SK-N-MC (cell line): ENCODE measurements at regions not wholly inside any gene's neighbourhood (a gene's known extent, or its start where the extent isn't known, plus 50 kb on each side); places are given as distances from the start of the nearest gene placed in this dataset.

Source experiments
- DNase-seq: peaks from one replicate; pipeline ENCODE4 v3.0.0-alpha.2; 2011; ENCODE audit warnings: low read depth, low spot score
- H3K27ac ChIP-seq: fragments of 200-600 bp; sonication (generic); 2 replicates; pipeline ENCODE4 v1.5.1; 2016; ENCODE audit warnings: mixed run types
- H3K36me3 ChIP-seq: fragments of 200-600 bp; sonication (generic); 2 replicates; pipeline ENCODE4 v1.6.1; 2017; ENCODE audit warnings: antibody characterized with exemption, low read length, mixed read lengths; ENCODE audit not compliant: insufficient read depth
- H3K4me3 ChIP-seq: fragments of 200-600 bp; sonication (generic); 2 replicates; pipeline ENCODE4 v1.5.1; 2016
- H3K9ac ChIP-seq: fragments of 200-600 bp; sonication (generic); 2 replicates; pipeline ENCODE4 v1.8.0; 2017; ENCODE audit warnings: mixed run types, mixed read lengths; ENCODE audit not compliant: insufficient read length
- H3K9me3 ChIP-seq: fragments of 200-600 bp; sonication (generic); 2 replicates; pipeline ENCODE4 v1.6.1; 2017; ENCODE audit warnings: low read depth, mild to moderate bottlenecking, antibody characterized with exemption, low read length, moderate library complexity, mixed read lengths
- EZH2 ChIP-seq: fragments of 200-600 bp; sonication (generic); IDR thresholded peaks from one replicate; pipeline ENCODE4 v1.6.1; 2017; ENCODE audit warnings: antibody characterized with exemption
- FOXP2 ChIP-seq: optimal IDR thresholded peaks from 2 replicates; pipeline ENCODE3; 2011; ENCODE audit warnings: mild to moderate bottlenecking, moderate library complexity; ENCODE audit not compliant: insufficient read depth; ENCODE audit errors: extremely low read length, control extremely low read depth
- POLR2AphosphoS5 ChIP-seq: IDR thresholded peaks from 2 replicates; pipeline ENCODE4 v1.6.1; 2012; ENCODE audit warnings: mild to moderate bottlenecking, low read depth, low read length, borderline replicate concordance

DNA sequence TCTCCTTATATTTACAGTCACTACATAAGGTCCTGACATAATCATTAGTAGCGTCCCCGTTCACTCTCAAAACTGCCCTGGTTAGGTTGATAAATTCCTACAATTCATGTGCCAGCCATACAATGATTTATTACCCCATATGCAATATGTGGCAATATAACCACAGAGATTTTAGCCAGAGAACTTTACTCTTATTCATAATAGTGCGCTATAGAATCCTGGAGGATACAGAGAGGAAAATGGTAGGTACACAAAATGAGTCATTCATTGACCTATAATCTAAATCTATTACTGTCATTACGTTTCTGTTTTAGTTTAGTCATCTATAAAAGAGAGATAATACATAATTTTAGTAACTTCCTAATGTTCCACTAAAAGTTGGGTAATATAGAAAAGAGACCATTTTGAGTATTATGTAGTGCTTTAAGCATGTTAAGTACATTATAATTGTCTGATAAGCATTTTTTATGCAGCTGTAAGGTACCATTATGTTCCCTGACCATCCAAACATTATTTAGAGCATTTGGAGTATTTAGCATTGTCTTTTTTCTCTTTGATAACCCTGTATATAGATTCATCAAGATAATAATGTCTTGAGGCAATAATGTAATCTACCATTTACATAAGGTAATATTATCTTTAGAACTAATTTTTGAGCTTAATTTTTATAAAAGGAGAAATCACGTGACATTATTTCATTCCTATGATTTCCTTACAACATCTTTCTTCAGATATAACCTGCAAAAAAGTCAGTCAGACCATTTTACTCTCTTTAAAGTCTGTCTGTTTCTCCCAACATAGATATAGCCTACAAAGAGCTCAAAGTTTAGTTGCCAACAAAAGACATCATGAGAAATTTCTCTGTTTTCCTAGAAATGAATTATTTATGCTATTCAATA, 655.5 kb upstream of the ZNF608 start:
- no peak for DNase-seq

DNA sequence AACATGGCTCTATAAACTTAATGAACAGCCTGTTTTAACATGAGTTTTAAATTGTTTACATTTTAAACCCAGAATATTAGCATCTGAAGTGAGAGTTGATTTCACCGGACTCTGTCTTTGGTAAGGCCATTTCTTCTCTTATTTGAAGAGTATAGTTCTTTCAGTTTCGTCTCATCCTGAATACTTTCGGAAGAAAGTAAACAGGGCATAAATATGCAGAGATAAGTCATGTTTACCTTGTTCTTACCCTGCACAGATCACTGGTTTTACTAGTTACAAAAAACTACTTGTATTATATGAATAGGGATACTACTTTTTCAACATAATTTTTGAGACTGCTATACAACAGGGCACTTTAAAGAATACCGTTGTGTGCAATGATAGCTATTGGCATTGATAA, 656.3 kb upstream of the ZNF608 start:
- Histone ChIP-seq H3K27ac (no peak overlapping the region), H3K9ac (no peak overlapping the region), H3K9me3 (no peaks in the 10 kb centered on the region), H3K36me3 (no peaks in the 10 kb centered on the region), H3K4me3 (no peak overlapping the region)
- TF ChIP-seq POLR2AphosphoS5: no peak
- TF ChIP-seq EZH2: no peak
- TF ChIP-seq FOXP2: no peak
- DNase-seq: no peak

More for the DNA sequence above, 655.5 kb upstream of the ZNF608 start:
- Histone ChIP-seq H3K36me3 (no peaks in the 10 kb centered on the region), H3K9ac (no peak overlapping the region), H3K4me3 (no peak overlapping the region), H3K9me3 (no peaks in the 10 kb centered on the region), H3K27ac (no peak overlapping the region)
- no peak for TF ChIP-seq FOXP2
- TF ChIP-seq POLR2AphosphoS5: no peak
- no peak for TF ChIP-seq EZH2

DNA sequence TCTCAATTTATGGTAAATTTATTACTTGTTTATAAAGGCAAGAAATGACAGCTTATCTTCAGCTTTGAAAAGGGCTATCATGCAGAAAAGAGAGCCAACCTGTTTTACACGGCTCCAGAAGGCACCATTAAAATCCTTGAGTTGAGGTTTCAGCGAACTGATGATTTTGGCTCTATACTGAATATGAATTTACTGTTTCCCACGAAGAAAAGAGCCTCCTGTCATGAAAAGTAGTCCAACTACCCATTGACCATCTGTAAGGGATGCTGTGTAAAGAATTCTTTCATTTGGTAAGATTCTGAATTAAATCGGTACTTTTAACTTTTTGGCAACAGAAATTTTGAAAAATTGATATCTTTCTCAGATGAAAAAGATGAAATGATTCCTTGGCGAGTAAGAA, 657.6 kb upstream of the ZNF608 start:
- Histone ChIP-seq H3K27ac (no peak overlapping the region), H3K36me3 (no peaks in the 10 kb centered on the region), H3K4me3 (no peak overlapping the region), H3K9me3 (no peaks in the 10 kb centered on the region), H3K9ac (no peak overlapping the region)
- no peak for TF ChIP-seq POLR2AphosphoS5
- TF ChIP-seq EZH2: no peak
- no peak for TF ChIP-seq FOXP2
- no peak for DNase-seq

DNA sequence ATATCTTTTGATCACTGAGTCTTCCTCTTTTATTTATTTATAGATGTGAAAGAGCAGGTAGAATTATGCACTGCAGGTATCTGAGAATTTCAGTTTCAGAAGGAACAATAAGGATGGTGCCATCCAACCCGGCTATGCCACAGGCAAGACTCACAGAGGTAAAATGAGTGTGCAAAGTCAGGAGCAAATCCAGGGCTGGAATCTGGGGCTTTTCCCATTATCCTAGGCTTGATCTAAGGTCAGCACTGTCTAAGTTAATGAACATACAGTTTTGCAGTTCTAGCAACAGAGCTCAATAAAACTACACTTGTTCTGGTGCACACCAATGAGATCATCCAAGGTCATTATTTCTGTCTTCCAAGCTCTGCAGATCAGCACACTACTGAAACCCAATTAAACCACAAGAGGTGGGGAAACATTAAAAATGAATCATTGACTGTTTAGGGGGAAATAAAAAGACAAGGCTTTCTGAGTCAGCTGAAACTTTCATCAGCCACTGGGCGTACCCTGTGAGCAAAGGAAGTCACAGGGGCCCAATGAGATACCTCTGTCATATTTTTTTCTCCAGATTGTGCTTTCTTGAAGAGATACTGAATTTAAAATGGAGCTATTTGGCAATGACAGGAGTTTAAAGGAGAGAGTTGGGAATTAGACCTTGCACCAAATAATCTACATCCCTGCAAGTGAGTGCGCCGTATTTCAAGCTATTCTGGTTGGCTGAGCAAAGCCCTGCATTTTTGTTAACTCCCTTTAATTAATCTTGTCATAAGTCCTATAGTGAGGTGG, 662.2 kb upstream of the ZNF608 start:
- H3K36me3 ChIP-seq: no peaks in the 10 kb centered on the region
- DNase-seq: no peak
- no peak overlapping the region for H3K9ac ChIP-seq
- no peaks in the 10 kb centered on the region for H3K9me3 ChIP-seq
- TF ChIP-seq FOXP2 (no peak), POLR2AphosphoS5 (no peak), EZH2 (no peak)
- H3K4me3 ChIP-seq: peak overlapping the region; percentile 51
- H3K27ac ChIP-seq: peak overlapping the region; percentile 76

DNA sequence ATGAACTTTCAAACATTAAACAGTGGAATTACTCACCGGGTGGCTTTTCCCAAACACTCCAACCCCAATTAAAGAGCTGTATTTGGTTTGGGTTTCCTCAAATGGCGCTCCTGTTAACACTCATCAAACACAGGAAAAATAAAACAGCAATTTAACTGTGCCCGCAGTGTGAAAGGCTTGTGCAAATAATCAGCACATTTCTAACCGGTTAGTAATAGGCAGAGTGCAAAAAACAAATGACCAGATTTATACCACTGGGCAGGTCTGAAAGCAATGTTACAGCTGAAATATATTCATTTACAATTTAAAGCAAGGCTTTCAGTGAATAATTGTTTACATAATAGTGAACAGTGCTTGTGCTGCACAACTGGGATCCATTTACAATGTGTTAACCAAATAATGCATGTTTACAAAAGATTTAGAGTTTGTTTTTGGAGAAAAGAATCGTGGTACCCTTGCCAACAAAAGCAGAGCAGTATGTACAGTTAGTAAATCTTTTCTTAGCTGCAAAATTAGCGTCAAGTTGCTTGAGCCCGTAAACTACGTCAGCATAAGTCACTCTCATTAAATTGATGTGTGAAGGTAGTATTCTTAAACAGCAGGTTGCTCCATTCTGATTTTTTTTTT, 662.9 kb upstream of the ZNF608 start:
- no peak for DNase-seq
- TF ChIP-seq POLR2AphosphoS5 (no peak; the same call in 1 of the 2 replicates), FOXP2 (no peak), EZH2 (no peak)
- Histone ChIP-seq H3K9me3 (no peaks in the 10 kb centered on the region), H3K36me3 (no peaks in the 10 kb centered on the region), H3K4me3 (peak overlapping the region; percentile 63), H3K27ac (peak overlapping the region; percentile 80), H3K9ac (no peak overlapping the region)

DNA sequence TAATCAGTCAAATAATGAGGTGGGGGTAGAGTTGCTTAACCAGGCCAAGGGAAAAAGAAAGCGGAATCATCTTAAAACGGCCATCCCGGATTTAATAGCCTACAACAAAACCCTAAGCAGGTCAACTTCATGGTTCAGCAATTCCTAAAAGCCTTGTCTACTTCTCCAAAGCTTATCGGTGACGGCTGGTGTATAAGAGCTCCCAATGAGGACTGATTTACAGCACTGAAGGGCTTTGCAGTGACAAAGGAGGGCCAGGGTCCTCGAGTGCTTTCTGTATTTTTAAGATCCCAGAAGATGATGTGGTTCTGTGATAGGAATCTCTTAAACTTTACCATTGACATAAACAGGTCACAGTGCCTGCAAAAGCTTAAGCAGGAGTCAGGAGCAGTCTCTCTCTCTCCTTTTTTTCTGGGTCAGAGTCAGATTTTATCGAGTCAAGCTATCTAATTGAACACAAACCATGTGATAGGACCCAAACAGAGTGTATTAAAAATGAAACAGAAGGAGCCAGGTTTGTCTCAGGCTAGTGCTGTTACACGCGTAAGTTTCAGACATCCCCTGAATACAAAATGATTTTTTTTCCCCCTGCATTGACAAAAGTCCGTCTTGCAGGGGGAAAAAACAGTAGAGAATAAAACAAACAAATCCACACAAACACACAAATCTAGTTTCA, 663.6 kb upstream of the ZNF608 start:
- TF ChIP-seq POLR2AphosphoS5 (no peak), EZH2 (no peak), FOXP2 (no peak)
- DNase-seq: no peak
- no peaks in the 10 kb centered on the region for H3K36me3 ChIP-seq
- no peak overlapping the region for H3K9ac ChIP-seq
- H3K4me3 ChIP-seq: peak overlapping the region; percentile 63
- H3K9me3 ChIP-seq: no peaks in the 10 kb centered on the region
- H3K27ac ChIP-seq: peak overlapping the region; percentile 80

DNA sequence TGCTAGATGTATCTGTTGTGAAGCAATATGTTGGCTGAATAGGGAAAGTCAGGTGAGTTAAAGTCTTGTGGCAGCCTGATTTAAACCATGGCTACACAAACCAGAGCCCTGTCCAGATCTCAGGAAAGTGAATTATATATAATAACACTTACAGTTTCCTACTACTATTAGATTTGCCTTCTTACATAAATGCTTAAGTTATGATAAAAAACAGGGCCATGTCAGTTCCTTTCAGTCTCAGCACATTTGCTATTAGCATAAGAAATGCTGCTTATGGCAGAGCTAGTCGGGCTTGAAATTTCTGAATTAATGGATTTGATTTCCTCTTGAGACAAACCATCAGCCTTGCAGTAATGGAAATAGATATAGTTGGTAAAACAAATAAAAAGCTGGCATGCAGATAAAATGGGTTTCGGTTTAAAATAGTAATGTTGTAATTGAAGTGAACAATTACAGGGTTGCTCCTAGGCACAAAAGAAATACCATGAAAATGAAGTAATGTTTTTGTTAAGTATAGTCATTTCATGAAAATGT, 664.2 kb upstream of the ZNF608 start:
- Histone ChIP-seq H3K9ac (peak overlapping the region; percentile 7), H3K27ac (peak overlapping the region; percentile 80), H3K4me3 (peak overlapping the region; percentile 63), H3K9me3 (no peaks in the 10 kb centered on the region), H3K36me3 (no peaks in the 10 kb centered on the region)
- TF ChIP-seq EZH2 (no peak), POLR2AphosphoS5 (no peak), FOXP2 (no peak)
- DNase-seq: no peak
